GM12865 (cell line): ENCODE measurements at regions not wholly inside any gene's neighbourhood (a gene's known extent, or its start where the extent isn't known, plus 50 kb on each side); places are given as distances from the start of the nearest gene placed in this dataset.
"Not testable (repeated sequence)": the region's sequence is repeated elsewhere in the genome, so short reads cannot be mapped to it uniquely, and the experiment has no call there.

Experiments
- DNase-seq: peaks from one replicate; pipeline ENCODE4 v3.0.0; 2010; ENCODE audit warnings: low read depth
- H3K4me3 ChIP-seq: 2 replicates; pipeline ENCODE4 v1.5.1; 2011; ENCODE audit warnings: mild to moderate bottlenecking, low read depth, low read length, control low read depth
- CTCF ChIP-seq: IDR thresholded peaks from 2 replicates; pipeline ENCODE4 v1.5.1; 2011; ENCODE audit warnings: low read length, control low read depth, low read depth, inconsistent platforms; ENCODE audit not compliant: insufficient read depth; ENCODE audit errors: missing control alignments

GRCh38 chr13:80072231-80072630 is 268.7 kb downstream of the SPRY2 start:
- H3K4me3 ChIP-seq, result no peak overlapping the region
- DNase-seq, result no peak
- no peak for TF ChIP-seq CTCF

- H3K4me3 ChIP-seq, result no peak overlapping the region
- no peak for TF ChIP-seq CTCF
- no peak for DNase-seq
Measured at GRCh38 chr13:80070024-80070703, 270.8 kb downstream of the SPRY2 start.

- H3K4me3 ChIP-seq, result no peak overlapping the region
- DNase-seq, result no peak
- no peak for TF ChIP-seq CTCF
Measured at GRCh38 chr13:80069374-80069773, 271.6 kb downstream of the SPRY2 start.

GRCh38 chr13:80065996-80066395 is 274.9 kb downstream of the SPRY2 start:
- DNase-seq, result no peak
- H3K4me3 ChIP-seq, result no peak overlapping the region
- no peak for TF ChIP-seq CTCF

- not testable (repeated sequence) for DNase-seq, H3K4me3 ChIP-seq
Measured at GRCh38 chr13:80062416-80062815, 278.5 kb downstream of the SPRY2 start.

GRCh38 chr13:80059789-80060188 is 281.1 kb downstream of the SPRY2 start:
- no peak for DNase-seq
- no peak for TF ChIP-seq CTCF
- H3K4me3 ChIP-seq, result no peak overlapping the region

- no peak for TF ChIP-seq CTCF
- no peak overlapping the region for H3K4me3 ChIP-seq
- no peak for DNase-seq
Measured at GRCh38 chr13:80058626-80059025, 282.3 kb downstream of the SPRY2 start.
